Tibial nerve (tissue), 4 donors: ENCODE measurements at regions not wholly inside any gene's neighbourhood (a gene's known extent, or its start where the extent isn't known, plus 50 kb on each side); places are given as distances from the start of the nearest gene placed in this dataset.
A peak's percentile ranks its signal among the peaks of the same experiment; 100 is the strongest.

Source experiments
- CTCF ChIP-seq, 5 experiments: fragments of 200-600 bp in 3 of 5; fragments of 450-650 bp in 2 of 5; sonication (generic) in 3 of 5; IDR thresholded peaks; one replicate each; pipeline ENCODE4 v1.5.1; 2016 to 2019; ENCODE audit warnings: antibody characterized with exemption in 5 of 5, mild to moderate bottlenecking in 3 of 5, moderate library complexity in 2 of 5
- EP300 ChIP-seq, 2 donors: sonication (generic); formaldehyde crosslinking; IDR thresholded peaks; one replicate each; pipeline ENCODE4 v1.6.1; 2017; ENCODE audit warnings: antibody characterized with exemption in 2 of 2, mild to moderate bottlenecking in 1 of 2
- POLR2A ChIP-seq, 2 donors: fragments of 450-650 bp; IDR thresholded peaks; one replicate each; pipeline ENCODE4 v1.6.1; 2017; ENCODE audit warnings: antibody characterized with exemption in 2 of 2, mild to moderate bottlenecking in 2 of 2, moderate library complexity in 2 of 2

- TF ChIP-seq POLR2A (IDR thresholded peaks at IDR 0.05) (no peak), CTCF (IDR thresholded peaks at IDR 0.05) (peak in 2 of 5 experiments; percentile 12 to 29), EP300 (IDR thresholded peaks at IDR 0.05) (no peak)
These were observed 167.6 kb upstream of the CST7 start for GRCh38 chr20:24781418-24781980.
